ENCODE measurements at regions not wholly inside any gene's neighbourhood (a gene's known extent, or its start where the extent isn't known, plus 50 kb on each side); places are given as distances from the start of the nearest gene placed in this dataset.

DNA sequence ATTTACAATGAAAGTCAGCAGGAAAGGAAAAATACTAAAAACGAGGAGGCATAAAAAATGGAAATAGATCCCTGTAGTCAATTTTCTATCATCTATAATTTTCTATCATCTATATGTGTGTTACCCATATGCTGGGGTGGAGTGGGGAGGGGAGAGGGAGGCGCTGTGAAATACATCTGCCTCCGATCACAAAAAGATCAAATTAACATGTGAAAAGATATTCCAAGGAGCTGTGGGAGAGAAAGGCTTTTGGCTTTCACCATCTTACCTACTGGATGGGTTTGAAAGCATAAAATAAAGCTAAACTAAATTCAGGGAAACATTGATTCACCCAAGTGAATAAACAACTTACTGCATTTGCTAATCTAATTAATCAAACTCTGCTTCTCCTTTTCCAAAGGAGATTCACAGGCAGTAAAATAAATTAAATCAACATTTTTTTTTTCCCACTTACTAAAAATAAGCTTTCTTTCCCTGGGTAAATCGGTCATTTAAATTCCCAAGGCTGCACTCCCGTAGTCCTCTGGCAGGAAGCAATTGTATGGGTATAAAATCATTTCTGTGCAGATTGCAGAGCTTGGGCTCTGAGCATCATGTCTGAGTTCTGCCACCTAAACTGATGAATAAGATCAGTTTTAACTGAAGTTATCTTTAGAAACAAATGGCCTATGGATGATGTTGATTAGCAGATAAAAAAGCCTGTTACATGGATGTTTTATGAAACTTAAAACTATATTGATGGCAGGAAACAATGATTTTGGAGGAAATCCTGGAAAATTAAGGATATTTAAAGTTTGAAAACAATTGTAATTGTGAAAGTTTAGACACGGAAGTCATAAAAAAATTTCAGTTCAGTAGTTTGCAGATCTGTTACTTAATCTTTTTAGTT lies 147.9 kb downstream of the SOX4 start:
- Mint-ChIP-seq H3K27ac (no peak overlapping the region), H3K4me1 (ENCODE audit: low read depth in 2 of 2) (no peaks in the 10 kb centered on the region), H3K27me3 (peaks cover 3 to 16% of the 10 kb centered on the region in 2 donors), H3K4me3 (no peak overlapping the region), H3K36me3 (no peaks in the 10 kb centered on the region), H3K9me3 (no peaks in the 10 kb centered on the region)
- ATAC-seq (no peak), DNase-seq (ENCODE audit: low spot score) (no peak)

DNA sequence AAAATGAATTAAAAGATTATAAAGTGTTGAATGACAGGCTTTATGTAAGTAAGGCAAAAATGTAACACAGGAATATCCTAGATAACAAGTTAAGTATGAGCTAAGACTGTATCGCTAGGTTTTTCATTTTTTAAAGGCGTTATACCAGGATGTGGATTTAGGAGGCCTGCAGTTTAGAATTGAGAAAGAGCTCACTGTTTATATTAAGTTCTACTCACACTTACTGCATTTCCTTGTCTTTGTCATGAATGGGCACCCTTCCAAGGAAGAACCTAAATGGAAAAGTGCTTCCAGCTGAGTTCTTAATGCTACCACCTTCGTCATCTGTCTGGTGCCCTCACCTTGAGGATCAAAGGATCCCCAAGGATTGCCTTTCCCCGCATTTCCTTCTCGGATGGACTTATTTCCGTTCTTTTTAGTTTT lies 148.7 kb downstream of the SOX4 start:
- Mint-ChIP-seq H3K27ac (no peak overlapping the region), H3K4me3 (no peak overlapping the region), H3K9me3 (no peaks in the 10 kb centered on the region), H3K27me3 (peaks cover 3 to 15% of the 10 kb centered on the region in 2 donors), H3K36me3 (no peaks in the 10 kb centered on the region), H3K4me1 (ENCODE audit: low read depth in 2 of 2) (no peaks in the 10 kb centered on the region)
- ATAC-seq (no peak), DNase-seq (ENCODE audit: low spot score) (no peak)

- Mint-ChIP-seq H3K9me3 (no peaks in the 10 kb centered on the region), H3K36me3 (no peaks in the 10 kb centered on the region), H3K27ac (no peak overlapping the region), H3K27me3 (peaks cover 0 to 5% of the 10 kb centered on the region in 2 donors), H3K4me3 (no peak overlapping the region), H3K4me1 (ENCODE audit: low read depth in 2 of 2) (no peaks in the 10 kb centered on the region)
- ATAC-seq (no peak), DNase-seq (ENCODE audit: low spot score) (no peak)
Observed at GRCh38 chr6:21744331-21744730, 150.8 kb downstream of the SOX4 start.

DNA sequence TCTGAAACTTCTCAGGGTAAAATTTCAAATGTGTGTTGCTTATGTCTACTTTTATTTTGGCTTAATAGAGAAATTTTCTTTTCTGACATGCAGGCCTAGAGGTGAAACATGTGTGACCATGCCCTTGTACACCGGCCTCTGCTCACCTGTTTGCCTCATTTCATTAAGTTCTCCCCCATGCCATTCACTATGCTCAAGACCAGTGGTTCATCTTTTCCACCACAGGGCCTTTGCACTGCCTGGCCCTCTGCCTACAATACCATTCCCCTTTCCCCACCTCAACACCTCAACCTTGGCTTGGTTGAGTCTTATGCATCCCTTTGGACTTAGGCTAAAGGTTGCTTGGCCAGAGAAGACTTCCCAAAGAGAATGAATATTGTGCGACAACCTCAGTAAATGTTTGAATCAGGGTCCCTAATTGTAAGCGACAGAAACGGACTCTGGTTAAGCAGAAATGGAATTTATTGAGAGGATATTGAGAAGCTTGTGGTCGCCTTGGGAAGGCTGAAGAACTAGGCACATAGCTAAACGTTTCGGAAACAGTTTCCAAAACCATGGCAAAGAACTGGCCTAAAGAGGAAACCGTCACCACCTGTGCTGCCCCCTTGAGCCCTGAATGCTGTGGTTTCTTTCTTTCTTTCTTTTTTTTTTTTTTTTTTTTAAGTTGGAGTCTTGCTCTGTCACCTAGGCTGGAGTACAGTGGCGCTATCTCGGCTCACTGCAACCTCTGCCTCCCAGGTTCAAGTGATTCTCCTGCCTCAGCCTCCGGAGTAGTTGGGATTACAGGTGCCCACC lies 152.2 kb downstream of the SOX4 start:
- H3K27me3 Mint-ChIP-seq = no peaks in the 10 kb centered on the region
- no peak overlapping the region for H3K27ac Mint-ChIP-seq
- no peaks in the 10 kb centered on the region for H3K4me1 Mint-ChIP-seq (ENCODE audit: low read depth in 2 of 2)
- no peaks in the 10 kb centered on the region for H3K9me3 Mint-ChIP-seq
- DNase-seq (ENCODE audit: low spot score) = no peak
- no peaks in the 10 kb centered on the region for H3K36me3 Mint-ChIP-seq
- H3K4me3 Mint-ChIP-seq = no peak overlapping the region
- no peak for ATAC-seq

GRCh38 chr6:21747441-21747840 lies 153.9 kb downstream of the SOX4 start:
- H3K4me1 Mint-ChIP-seq (ENCODE audit: low read depth in 2 of 2) = no peaks in the 10 kb centered on the region
- no peak for ATAC-seq
- no peaks in the 10 kb centered on the region for H3K9me3 Mint-ChIP-seq
- DNase-seq (ENCODE audit: low spot score) = no peak
- H3K4me3 Mint-ChIP-seq = no peak overlapping the region
- no peaks in the 10 kb centered on the region for H3K36me3 Mint-ChIP-seq
- H3K27ac Mint-ChIP-seq = no peak overlapping the region
- H3K27me3 Mint-ChIP-seq = peaks cover 0 to 11% of the 10 kb centered on the region in 2 donors

DNA sequence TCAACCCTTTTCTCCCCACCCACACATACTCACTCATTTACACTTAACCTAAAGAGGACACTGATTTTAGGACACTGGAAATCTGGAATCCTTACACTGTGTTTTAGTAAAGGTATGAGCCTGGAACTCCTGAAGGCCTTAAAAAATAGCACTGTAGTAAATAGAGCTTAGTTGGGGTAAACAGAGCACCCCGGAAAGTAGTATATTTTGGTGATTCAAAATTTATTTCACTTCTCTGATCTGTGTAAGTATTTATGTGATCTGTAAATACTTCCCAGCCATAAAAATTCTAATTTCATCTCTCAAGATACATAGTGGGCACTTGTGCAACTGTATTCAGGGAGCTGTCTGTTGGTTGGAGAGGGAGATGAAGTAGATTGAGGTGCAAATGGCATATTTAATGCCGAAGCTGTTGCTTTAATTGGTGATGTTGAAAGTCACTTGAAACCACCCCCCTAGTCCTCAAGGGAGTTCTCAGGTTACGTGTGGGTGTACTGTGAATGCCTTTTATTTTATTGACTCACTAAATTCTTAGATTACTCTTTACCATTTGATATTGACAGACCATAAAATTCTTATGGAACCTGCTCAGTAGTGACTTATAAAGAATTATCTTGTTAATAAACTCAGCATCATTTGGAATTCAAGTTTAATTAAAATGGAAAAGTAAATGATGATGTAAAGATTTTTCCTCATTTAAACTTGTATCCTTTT lies 154.9 kb downstream of the SOX4 start:
- no peak overlapping the region for H3K27ac Mint-ChIP-seq
- no peak overlapping the region for H3K4me3 Mint-ChIP-seq
- no peak for DNase-seq (ENCODE audit: low spot score)
- H3K36me3 Mint-ChIP-seq = no peaks in the 10 kb centered on the region
- H3K9me3 Mint-ChIP-seq = no peaks in the 10 kb centered on the region
- no peak for ATAC-seq
- H3K27me3 Mint-ChIP-seq = peaks cover 4 to 11% of the 10 kb centered on the region in 2 donors
- H3K4me1 Mint-ChIP-seq (ENCODE audit: low read depth in 2 of 2) = no peaks in the 10 kb centered on the region

- H3K4me3 Mint-ChIP-seq = no peak overlapping the region
- peaks cover 4 to 11% of the 10 kb centered on the region in 2 donors for H3K27me3 Mint-ChIP-seq
- no peaks in the 10 kb centered on the region for H3K36me3 Mint-ChIP-seq
- H3K27ac Mint-ChIP-seq = no peak overlapping the region
- ATAC-seq (no peak), DNase-seq (ENCODE audit: low spot score) (no peak)
- no peaks in the 10 kb centered on the region for H3K4me1 Mint-ChIP-seq (ENCODE audit: low read depth in 2 of 2)
- no peaks in the 10 kb centered on the region for H3K9me3 Mint-ChIP-seq
Observed at GRCh38 chr6:21749754-21750153, 156.2 kb downstream of the SOX4 start.

DNA sequence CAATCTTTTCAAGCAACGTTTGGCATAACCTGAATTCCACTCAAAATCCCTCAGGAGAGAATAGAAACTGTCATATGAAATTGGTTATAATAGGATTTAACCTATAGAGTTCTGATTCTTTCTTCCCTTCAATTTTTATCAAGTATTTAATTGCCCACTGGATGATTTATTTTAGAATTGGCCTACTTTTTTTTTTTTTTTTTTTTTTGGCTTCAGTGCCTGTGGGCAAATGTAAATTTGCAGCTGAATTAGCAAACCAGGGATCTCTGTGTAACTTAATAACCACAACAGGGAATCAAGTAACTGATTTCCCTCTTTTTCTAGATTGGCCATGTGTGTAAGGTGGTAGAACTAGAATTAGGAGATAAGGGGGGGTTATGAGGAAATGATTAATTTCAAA lies 157.0 kb downstream of the SOX4 start:
- Mint-ChIP-seq H3K4me3 (no peak overlapping the region), H3K36me3 (no peaks in the 10 kb centered on the region)
- ATAC-seq = no peak

GRCh38 chr6:21751608-21752007 lies 158.1 kb downstream of the SOX4 start:
- Mint-ChIP-seq H3K27me3 (peaks cover 4 to 11% of the 10 kb centered on the region in 2 donors), H3K4me3 (no peak overlapping the region), H3K36me3 (no peaks in the 10 kb centered on the region), H3K9me3 (no peaks in the 10 kb centered on the region), H3K4me1 (ENCODE audit: low read depth in 2 of 2) (no peaks in the 10 kb centered on the region), H3K27ac (no peak overlapping the region)
- ATAC-seq (no peak), DNase-seq (ENCODE audit: low spot score) (no peak)

More for the DNA sequence above, 157.0 kb downstream of the SOX4 start:
- Mint-ChIP-seq H3K4me1 (ENCODE audit: low read depth in 2 of 2) (no peaks in the 10 kb centered on the region), H3K27me3 (peaks cover 4 to 11% of the 10 kb centered on the region in 2 donors), H3K27ac (no peak overlapping the region), H3K9me3 (no peaks in the 10 kb centered on the region)
- DNase-seq (ENCODE audit: low spot score) = no peak

DNA sequence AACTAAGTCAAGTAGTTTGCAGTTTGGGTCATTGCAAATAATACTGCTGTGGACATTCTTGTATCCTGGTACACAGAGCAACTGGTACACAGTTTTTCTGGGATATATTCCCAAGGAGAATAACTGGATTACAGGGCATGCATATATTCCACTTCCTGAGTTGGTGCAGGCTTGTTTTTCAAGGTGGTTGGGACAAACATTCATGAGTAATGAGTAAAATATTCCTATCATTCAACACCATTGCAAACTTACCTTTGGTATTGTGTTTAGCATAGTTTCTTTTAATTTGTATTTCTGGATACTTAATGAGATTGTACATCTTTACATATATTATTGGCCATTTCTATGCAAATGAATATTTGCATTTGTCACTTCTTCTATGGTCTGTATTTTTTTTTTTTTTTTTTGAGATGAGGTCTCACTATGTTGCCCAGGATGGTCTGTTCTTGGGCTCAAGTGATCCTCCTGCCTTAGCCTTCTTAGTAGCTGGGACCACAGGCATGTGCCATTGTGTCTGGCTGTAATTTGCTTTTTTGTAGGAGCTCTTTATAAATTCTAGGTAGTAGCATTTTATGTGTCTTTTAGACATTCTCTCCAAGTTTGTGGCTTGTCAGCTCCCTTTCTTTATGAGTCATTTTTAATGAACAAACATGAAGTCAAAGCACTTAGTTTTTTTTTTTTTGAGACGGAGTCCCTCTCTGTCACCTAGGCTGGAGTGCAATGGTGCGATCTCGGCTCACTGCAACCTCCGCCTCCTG lies 158.7 kb downstream of the SOX4 start:
- no peak overlapping the region for H3K27ac Mint-ChIP-seq

GRCh38 chr6:21753241-21754108 lies 159.9 kb downstream of the SOX4 start:
- ATAC-seq = no peak
- Mint-ChIP-seq H3K9me3 (no peaks in the 10 kb centered on the region), H3K27ac (no peak overlapping the region), H3K4me3 (no peak overlapping the region), H3K36me3 (no peaks in the 10 kb centered on the region), H3K4me1 (ENCODE audit: low read depth in 2 of 2) (no peaks in the 10 kb centered on the region), H3K27me3 (peaks cover 4 to 11% of the 10 kb centered on the region in 2 donors)
- DNase-seq (ENCODE audit: low spot score) = no peak

More for the DNA sequence above, 158.7 kb downstream of the SOX4 start:
- Mint-ChIP-seq H3K36me3 (no peaks in the 10 kb centered on the region), H3K9me3 (no peaks in the 10 kb centered on the region), H3K27me3 (peaks cover 4 to 11% of the 10 kb centered on the region in 2 donors), H3K4me3 (no peak overlapping the region), H3K4me1 (ENCODE audit: low read depth in 2 of 2) (no peaks in the 10 kb centered on the region)
- ATAC-seq = no peak
- DNase-seq (ENCODE audit: low spot score) = no peak

DNA sequence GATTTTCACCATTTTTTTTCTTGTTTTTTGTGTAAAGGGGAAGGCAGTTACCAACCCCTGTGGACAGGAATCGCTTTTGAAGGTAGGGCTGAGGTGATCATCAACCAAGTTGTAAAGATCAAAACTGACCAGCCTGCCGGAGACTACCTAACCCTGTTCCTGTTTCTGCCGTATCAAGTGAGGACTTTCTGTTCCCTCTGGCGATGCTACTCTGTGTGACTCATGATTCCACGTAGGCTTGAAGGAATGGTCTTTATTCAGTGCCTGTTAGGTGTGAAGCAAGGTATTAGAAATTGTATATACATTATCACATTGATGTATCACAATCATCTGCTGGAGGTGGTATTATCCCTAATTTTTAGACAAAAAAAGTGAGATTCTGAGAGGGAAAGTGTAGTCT lies 161.3 kb downstream of the SOX4 start:
- no peak overlapping the region for H3K4me3 Mint-ChIP-seq
- DNase-seq (ENCODE audit: low spot score) = no peak
- no peaks in the 10 kb centered on the region for H3K9me3 Mint-ChIP-seq
- H3K36me3 Mint-ChIP-seq = no peaks in the 10 kb centered on the region
- H3K27me3 Mint-ChIP-seq = peaks cover 4 to 11% of the 10 kb centered on the region in 2 donors
- no peak for ATAC-seq
- no peaks in the 10 kb centered on the region for H3K4me1 Mint-ChIP-seq (ENCODE audit: low read depth in 2 of 2)
- no peak overlapping the region for H3K27ac Mint-ChIP-seq

All from natural killer cell treated with Interleukin-12 subunit alpha and Interleukin-12 subunit beta and Interleukin-15 and Interleukin-18, amount 100 ng/mL, for 72 hours (primary cell).